Fibroblast of lung (primary cell): ENCODE measurements at regions not wholly inside any gene's neighbourhood (a gene's known extent, or its start where the extent isn't known, plus 50 kb on each side); places are given as distances from the start of the nearest gene placed in this dataset.

ENCODE experiments used
- EZH2 ChIP-seq: IDR thresholded peaks from 2 replicates; pipeline ENCODE4 v1.5.1; 2012; ENCODE audit warnings: low read length, control low read depth, mild to moderate bottlenecking; ENCODE audit errors: missing control alignments
- TF ChIP-seq, protein P1 (sequence below), 2 donors: IDR thresholded peaks in 1 of 2; conservative IDR thresholded peaks in 1 of 2; 1 replicate in 1 of 2; 2 replicates in 1 of 2; pipeline ENCODE4 v1.5.1; 2011 to 2012; ENCODE audit warnings: low read length in 2 of 2, control low read depth in 1 of 2, inconsistent platforms in 1 of 2, low read depth in 1 of 2, mild to moderate bottlenecking in 1 of 2

DNA sequence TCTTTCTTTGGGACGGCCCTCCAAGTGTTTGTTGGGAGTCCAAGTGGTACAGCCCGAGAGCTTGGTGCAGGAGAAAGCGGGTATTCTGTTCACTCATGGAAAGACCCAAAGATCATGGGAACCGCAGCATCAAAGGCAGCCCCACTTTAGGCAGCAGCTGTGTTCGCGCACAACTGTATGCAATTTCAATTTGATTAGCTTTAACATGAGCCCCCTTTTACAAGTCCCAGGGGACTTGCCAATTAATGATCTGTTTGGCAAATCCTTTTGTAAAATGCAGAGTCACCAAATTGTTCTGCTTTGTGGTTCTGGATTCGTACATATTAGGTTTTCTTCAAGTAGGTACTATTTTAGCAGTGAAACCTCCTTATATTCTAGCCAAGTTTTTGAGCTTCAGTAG is 217.7 kb downstream of the AACS start:
- TF ChIP-seq, protein P1, sequence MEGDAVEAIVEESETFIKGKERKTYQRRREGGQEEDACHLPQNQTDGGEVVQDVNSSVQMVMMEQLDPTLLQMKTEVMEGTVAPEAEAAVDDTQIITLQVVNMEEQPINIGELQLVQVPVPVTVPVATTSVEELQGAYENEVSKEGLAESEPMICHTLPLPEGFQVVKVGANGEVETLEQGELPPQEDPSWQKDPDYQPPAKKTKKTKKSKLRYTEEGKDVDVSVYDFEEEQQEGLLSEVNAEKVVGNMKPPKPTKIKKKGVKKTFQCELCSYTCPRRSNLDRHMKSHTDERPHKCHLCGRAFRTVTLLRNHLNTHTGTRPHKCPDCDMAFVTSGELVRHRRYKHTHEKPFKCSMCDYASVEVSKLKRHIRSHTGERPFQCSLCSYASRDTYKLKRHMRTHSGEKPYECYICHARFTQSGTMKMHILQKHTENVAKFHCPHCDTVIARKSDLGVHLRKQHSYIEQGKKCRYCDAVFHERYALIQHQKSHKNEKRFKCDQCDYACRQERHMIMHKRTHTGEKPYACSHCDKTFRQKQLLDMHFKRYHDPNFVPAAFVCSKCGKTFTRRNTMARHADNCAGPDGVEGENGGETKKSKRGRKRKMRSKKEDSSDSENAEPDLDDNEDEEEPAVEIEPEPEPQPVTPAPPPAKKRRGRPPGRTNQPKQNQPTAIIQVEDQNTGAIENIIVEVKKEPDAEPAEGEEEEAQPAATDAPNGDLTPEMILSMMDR (conservative IDR thresholded peaks at IDR 0.05 in 1 of 2, IDR thresholded peaks at IDR 0.05 in 1 of 2; ENCODE audit: low read depth in 1 of 2, low read length in 2 of 2): no peak
- no peak for TF ChIP-seq EZH2
